ENCODE measurements at regions not wholly inside any gene's neighbourhood (a gene's known extent, or its start where the extent isn't known, plus 50 kb on each side); places are given as distances from the start of the nearest gene placed in this dataset.

DNA sequence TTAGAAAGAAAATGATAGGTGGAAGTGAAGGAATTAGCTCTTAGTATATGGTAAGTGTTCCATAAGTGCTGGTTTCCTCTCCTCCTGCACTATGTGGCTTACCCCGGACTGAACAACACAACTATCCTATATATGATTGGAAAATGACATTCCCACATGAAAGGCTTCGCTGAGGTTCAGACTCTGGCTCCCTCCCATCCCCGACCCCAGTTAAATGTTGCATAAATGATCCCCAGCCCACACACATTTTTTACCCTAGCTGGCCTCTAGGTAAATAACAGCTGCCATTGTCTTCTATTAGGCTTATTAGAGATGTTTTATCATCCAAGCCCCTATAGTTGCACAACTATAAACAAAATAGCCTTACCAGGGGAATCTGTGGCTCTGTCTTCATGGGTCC, 495.6 kb upstream of the CDH11 start:
- ATAC-seq (no peak), FAIRE-seq (no peak), DNase-seq (ENCODE audit: low spot score) (no peak)
- POLR2A ChIA-PET = no interaction called here
- Histone ChIP-seq H3K4me3 (replicated peaks in 1 of 3; ENCODE audit: insufficient read depth in 1 of 3, low read depth in 2 of 3, low read length in 3 of 3) (no peak overlapping the region), H3K27ac (ENCODE audit: extremely low read length, insufficient read depth, low read length) (no peak overlapping the region), H3K9me3 (ENCODE audit: low read length) (no peaks in the 10 kb centered on the region), H4K20me1 (ENCODE audit: insufficient read depth, low read length) (no peaks in the 10 kb centered on the region), H3K4me1 (ENCODE audit: insufficient read depth, low read length) (no peaks in the 10 kb centered on the region), H3K79me2 (ENCODE audit: insufficient read depth, low read length) (no peaks in the 10 kb centered on the region), H3K9ac (ENCODE audit: insufficient read depth, low read depth, low read length) (no peak overlapping the region), H3K36me3 (replicated peaks in 1 of 2; ENCODE audit: control insufficient read depth in 1 of 2, insufficient read depth in 2 of 2, low read length in 2 of 2) (no peaks in the 10 kb centered on the region), H2AFZ (ENCODE audit: low read length) (no peak overlapping the region), H3K4me2 (ENCODE audit: low read depth, low read length) (no peak overlapping the region), H3K27me3 (ENCODE audit: control insufficient read depth in 1 of 2, insufficient read depth in 2 of 2, low read length in 2 of 2) (no peaks in the 10 kb centered on the region; a peak in 1 of 5 replicates)
- 0% methylated on average over 3 of the region's 3 CpGs for WGBS (ENCODE audit: low lambda C conversion rate)
- intact Hi-C loops (cut with micrococcal nuclease; ENCODE audit: unreplicated experiment) = no loop called here
- in situ Hi-C loops (cut with HindIII; ENCODE audit: extremely low pct_ligation_motif_present, low pct_unique_long_range_greater_than_20kb) = no loop called here
- CTCF ChIA-PET (ENCODE audit: low intra/inter-chr PET ratio, low total read pairs) = no interaction called here
- TF ChIP-seq, protein P1, sequence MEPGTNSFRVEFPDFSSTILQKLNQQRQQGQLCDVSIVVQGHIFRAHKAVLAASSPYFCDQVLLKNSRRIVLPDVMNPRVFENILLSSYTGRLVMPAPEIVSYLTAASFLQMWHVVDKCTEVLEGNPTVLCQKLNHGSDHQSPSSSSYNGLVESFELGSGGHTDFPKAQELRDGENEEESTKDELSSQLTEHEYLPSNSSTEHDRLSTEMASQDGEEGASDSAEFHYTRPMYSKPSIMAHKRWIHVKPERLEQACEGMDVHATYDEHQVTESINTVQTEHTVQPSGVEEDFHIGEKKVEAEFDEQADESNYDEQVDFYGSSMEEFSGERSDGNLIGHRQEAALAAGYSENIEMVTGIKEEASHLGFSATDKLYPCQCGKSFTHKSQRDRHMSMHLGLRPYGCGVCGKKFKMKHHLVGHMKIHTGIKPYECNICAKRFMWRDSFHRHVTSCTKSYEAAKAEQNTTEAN (CRISPR knock-in tag; conservative IDR thresholded peaks at IDR 0.05) = no peak
- TF ChIP-seq, protein P2, sequence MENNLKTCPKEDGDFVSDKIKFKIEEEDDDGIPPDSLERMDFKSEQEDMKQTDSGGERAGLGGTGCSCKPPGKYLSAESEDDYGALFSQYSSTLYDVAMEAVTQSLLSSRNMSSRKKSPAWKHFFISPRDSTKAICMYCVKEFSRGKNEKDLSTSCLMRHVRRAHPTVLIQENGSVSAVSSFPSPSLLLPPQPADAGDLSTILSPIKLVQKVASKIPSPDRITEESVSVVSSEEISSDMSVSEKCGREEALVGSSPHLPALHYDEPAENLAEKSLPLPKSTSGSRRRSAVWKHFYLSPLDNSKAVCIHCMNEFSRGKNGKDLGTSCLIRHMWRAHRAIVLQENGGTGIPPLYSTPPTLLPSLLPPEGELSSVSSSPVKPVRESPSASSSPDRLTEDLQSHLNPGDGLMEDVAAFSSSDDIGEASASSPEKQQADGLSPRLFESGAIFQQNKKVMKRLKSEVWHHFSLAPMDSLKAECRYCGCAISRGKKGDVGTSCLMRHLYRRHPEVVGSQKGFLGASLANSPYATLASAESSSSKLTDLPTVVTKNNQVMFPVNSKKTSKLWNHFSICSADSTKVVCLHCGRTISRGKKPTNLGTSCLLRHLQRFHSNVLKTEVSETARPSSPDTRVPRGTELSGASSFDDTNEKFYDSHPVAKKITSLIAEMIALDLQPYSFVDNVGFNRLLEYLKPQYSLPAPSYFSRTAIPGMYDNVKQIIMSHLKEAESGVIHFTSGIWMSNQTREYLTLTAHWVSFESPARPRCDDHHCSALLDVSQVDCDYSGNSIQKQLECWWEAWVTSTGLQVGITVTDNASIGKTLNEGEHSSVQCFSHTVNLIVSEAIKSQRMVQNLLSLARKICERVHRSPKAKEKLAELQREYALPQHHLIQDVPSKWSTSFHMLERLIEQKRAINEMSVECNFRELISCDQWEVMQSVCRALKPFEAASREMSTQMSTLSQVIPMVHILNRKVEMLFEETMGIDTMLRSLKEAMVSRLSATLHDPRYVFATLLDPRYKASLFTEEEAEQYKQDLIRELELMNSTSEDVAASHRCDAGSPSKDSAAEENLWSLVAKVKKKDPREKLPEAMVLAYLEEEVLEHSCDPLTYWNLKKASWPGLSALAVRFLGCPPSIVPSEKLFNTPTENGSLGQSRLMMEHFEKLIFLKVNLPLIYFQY (CRISPR knock-in tag; IDR thresholded peaks at IDR 0.05; ENCODE audit: borderline replicate concordance) = no peak
- no peak for TF ChIP-seq ZNF33A (CRISPR knock-in tag; IDR thresholded peaks at IDR 0.05; ENCODE audit: borderline replicate concordance)
- no TSS peak for BruUV-seq (replicated peaks)

DNA sequence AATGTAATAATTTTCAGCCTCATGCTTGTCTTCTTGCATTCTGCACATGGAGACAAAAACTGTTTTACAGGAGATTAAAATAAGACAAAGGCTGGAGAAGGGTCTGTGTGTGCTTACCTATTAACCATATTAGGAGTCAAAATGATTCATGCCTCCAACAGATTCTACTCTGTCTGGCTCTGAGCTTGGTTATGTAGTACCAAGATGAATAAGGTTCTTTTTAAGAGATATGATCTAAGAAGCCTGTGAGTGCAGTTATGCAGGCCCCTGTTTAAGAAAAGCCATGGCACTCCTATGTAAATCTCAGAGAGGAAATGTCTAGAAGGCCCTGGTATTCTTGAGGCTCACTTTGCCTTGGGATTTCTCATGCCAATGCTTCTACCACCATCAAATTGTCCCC, 486.6 kb upstream of the CDH11 start:
- ATAC-seq = no peak
- H2AFZ ChIP-seq (ENCODE audit: low read length) = no peak overlapping the region
- H3K4me3 ChIP-seq (replicated peaks in 1 of 3; ENCODE audit: insufficient read depth in 1 of 3, low read depth in 2 of 3, low read length in 3 of 3) = no peak overlapping the region
- in situ Hi-C loops (cut with HindIII; ENCODE audit: extremely low pct_ligation_motif_present, low pct_unique_long_range_greater_than_20kb) (no loop called here), intact Hi-C loops (cut with micrococcal nuclease; ENCODE audit: unreplicated experiment) (no loop called here)
- H3K4me2 ChIP-seq (ENCODE audit: low read depth, low read length) = no peak overlapping the region
- H4K20me1 ChIP-seq (ENCODE audit: insufficient read depth, low read length) = no peaks in the 10 kb centered on the region
- H3K27me3 ChIP-seq (ENCODE audit: control insufficient read depth in 1 of 2, insufficient read depth in 2 of 2, low read length in 2 of 2) = no peaks in the 10 kb centered on the region
- H3K9me3 ChIP-seq (ENCODE audit: low read length) = no peaks in the 10 kb centered on the region
- ChIA-PET POLR2A (no interaction called here), CTCF (ENCODE audit: low intra/inter-chr PET ratio, low total read pairs) (no interaction called here)
- H3K79me2 ChIP-seq (ENCODE audit: insufficient read depth, low read length) = no peaks in the 10 kb centered on the region
- no peak overlapping the region for H3K9ac ChIP-seq (ENCODE audit: insufficient read depth, low read depth, low read length)
- H3K4me1 ChIP-seq (ENCODE audit: insufficient read depth, low read length) = no peaks in the 10 kb centered on the region
- no peak for DNase-seq (ENCODE audit: low spot score)
- H3K27ac ChIP-seq (ENCODE audit: extremely low read length, insufficient read depth, low read length) = no peak overlapping the region
- no TSS peak for BruUV-seq (replicated peaks)
- FAIRE-seq = no peak
- TF ChIP-seq ZNF333 (CRISPR knock-in tag; IDR thresholded peaks at IDR 0.05; ENCODE audit: borderline replicate concordance) = no peak
- TF ChIP-seq TAF15 (IDR thresholded peaks at IDR 0.05; ENCODE audit: low read depth, low read length, poor library complexity, severe bottlenecking) = no peak
- TF ChIP-seq, protein P3, sequence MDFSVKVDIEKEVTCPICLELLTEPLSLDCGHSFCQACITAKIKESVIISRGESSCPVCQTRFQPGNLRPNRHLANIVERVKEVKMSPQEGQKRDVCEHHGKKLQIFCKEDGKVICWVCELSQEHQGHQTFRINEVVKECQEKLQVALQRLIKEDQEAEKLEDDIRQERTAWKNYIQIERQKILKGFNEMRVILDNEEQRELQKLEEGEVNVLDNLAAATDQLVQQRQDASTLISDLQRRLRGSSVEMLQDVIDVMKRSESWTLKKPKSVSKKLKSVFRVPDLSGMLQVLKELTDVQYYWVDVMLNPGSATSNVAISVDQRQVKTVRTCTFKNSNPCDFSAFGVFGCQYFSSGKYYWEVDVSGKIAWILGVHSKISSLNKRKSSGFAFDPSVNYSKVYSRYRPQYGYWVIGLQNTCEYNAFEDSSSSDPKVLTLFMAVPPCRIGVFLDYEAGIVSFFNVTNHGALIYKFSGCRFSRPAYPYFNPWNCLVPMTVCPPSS (IDR thresholded peaks at IDR 0.05) = no peak
- no peak for TF ChIP-seq MTF1 (CRISPR knock-in tag; IDR thresholded peaks at IDR 0.05)
- TF ChIP-seq, protein P4, sequence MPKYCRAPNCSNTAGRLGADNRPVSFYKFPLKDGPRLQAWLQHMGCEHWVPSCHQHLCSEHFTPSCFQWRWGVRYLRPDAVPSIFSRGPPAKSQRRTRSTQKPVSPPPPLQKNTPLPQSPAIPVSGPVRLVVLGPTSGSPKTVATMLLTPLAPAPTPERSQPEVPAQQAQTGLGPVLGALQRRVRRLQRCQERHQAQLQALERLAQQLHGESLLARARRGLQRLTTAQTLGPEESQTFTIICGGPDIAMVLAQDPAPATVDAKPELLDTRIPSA (CRISPR knock-in tag; IDR thresholded peaks at IDR 0.05; ENCODE audit: borderline replicate concordance) = no peak
- no peaks in the 10 kb centered on the region for H3K36me3 ChIP-seq (replicated peaks in 1 of 2; ENCODE audit: control insufficient read depth in 1 of 2, insufficient read depth in 2 of 2, low read length in 2 of 2)
